ENCODE measurements at regions not wholly inside any gene's neighbourhood (a gene's known extent, or its start where the extent isn't known, plus 50 kb on each side); places are given as distances from the start of the nearest gene placed in this dataset.

DNA sequence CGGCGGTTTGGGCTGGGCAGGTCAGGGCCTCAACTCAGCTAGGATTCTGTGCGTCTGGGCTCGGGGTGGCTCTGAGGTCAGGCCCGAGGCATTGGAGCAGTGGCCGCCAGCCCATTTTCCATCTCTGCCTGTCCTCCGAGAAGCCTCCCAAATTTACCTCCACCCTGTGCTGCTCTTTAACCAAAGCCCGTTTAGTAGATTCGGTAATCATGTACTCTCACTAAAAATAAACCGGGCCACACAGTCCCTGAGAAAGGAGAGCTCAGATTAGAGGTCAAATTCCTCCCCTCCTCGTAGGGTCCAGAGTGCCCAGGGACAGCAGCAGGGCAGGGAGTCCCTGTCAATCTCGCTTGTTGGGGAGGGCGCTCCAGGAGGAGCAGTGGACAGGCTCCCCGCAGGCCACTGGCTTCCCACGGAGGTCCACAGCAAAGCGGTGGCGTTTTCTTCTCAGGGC lies 88.7 kb upstream of the CHST15 start:
- TF ChIP-seq, protein P1, sequence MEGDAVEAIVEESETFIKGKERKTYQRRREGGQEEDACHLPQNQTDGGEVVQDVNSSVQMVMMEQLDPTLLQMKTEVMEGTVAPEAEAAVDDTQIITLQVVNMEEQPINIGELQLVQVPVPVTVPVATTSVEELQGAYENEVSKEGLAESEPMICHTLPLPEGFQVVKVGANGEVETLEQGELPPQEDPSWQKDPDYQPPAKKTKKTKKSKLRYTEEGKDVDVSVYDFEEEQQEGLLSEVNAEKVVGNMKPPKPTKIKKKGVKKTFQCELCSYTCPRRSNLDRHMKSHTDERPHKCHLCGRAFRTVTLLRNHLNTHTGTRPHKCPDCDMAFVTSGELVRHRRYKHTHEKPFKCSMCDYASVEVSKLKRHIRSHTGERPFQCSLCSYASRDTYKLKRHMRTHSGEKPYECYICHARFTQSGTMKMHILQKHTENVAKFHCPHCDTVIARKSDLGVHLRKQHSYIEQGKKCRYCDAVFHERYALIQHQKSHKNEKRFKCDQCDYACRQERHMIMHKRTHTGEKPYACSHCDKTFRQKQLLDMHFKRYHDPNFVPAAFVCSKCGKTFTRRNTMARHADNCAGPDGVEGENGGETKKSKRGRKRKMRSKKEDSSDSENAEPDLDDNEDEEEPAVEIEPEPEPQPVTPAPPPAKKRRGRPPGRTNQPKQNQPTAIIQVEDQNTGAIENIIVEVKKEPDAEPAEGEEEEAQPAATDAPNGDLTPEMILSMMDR (IDR thresholded peaks at IDR 0.05; ENCODE audit: poor library complexity): no peak
- TF ChIP-seq EZH2 (IDR thresholded peaks at IDR 0.05; ENCODE audit: borderline replicate concordance): no peak
- no peak for TF ChIP-seq EZH2phosphoT487 (IDR thresholded peaks at IDR 0.05; ENCODE audit: low read depth, severe bottlenecking, unreplicated experiment)
